NCI-H446 treated with DMSO at 0.1 percent for 48 hours (cell line): ENCODE measurements at regions not wholly inside any gene's neighbourhood (a gene's known extent, or its start where the extent isn't known, plus 50 kb on each side); places are given as distances from the start of the nearest gene placed in this dataset.

Source experiments
- DNase-seq: peaks from one replicate; lab custom pipeline; 2025; lab: John Stamatoyannopoulos, UW

DNA sequence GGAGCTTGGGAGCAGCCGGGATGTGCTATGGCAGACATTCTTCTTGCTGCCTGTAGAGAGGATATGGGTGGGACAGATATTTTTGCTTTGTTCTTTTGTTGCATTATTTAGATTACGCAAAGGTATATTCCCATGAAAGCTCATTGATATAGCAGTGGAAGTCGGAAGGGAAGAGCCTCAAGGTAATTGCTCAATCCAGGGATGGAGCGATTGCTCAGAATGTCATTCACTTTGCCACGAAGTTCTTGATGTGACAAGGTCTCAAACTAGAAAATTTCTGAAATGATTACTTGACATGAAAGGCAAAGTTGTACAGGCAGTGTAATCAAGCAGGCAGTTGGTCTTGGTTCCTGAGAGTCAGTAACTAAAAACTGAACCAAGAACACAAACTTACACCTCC lies 615.6 kb upstream of the CDH4 start:
- DNase-seq, result no peak

DNA sequence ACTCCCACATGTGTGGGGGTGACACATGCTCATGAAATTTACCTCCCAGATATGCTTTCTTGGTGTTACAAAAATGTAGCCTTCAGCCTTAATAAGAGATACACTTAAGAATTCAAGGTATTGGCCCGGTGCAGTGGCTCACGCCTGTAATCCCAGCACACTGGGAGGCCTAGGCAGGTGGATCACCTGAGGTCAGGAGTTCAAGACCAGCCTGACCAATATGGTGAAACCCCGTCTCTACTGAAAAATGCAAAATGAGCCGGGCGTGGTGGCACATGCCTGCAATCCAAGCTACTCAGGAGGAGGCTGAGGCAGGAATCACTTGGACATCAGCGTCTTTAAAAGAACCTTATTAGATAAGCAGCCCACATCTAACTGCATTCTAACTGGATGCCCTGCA lies 614.3 kb upstream of the CDH4 start:
- DNase-seq, result no peak

DNA sequence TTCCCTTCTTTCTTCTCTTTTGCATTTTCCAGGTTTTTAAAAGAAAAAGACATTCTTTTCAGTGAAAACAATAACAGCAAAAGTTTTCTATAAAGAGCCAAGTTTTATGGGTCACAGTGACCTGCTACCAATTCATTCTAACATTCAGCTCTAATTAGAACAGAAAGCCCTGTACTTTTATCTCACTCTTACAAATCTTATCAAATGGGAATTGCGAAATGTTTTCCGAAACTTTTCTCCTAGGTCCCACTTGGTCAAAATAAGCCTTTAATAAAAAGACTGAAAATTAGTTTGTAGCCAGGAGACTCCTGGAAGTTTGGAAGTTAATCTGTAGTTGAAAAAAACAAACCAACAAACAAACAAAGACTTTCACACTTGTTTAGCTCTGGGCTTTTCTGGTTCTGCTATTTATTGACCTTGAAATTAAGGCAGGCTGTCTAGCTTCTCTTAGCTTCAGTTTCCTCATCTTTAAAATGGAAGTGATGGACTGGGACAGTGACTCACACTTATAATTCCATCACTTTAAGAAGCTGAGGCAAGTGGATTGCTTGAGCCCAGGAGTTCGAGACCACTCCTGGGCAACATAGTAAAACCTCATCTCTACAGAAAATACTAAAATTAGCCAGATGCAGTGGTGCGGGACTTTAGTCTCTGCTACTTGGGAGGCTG lies 613.5 kb upstream of the CDH4 start:
- DNase-seq, result no peak

DNA sequence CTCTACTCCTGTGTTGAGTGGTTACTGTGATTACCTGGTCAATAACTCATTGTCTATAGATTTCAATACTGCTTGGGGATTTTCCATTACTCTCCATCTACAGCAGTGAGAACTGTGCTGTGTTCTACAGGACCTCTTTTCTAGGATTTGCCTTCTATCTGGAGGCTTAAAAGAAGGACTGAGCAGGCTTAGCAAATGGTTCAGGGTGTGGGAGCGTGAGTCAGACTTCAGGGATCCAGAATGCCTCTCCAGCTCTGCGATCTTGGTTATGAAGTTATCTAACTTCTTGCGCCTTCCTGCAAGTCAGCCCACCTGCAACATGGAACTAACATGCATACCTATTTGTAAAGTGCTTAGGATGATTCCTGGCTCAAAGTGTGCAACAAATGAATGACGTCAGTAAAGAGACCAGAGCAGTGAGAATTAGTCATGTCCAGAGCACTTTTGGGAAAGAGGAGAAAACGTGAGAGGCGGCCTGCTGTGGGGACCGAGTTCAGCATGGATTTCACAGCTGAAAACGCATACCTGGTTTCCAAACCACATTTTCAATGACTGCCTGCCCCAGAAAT lies 610.1 kb upstream of the CDH4 start:
- DNase-seq, result no peak

DNA sequence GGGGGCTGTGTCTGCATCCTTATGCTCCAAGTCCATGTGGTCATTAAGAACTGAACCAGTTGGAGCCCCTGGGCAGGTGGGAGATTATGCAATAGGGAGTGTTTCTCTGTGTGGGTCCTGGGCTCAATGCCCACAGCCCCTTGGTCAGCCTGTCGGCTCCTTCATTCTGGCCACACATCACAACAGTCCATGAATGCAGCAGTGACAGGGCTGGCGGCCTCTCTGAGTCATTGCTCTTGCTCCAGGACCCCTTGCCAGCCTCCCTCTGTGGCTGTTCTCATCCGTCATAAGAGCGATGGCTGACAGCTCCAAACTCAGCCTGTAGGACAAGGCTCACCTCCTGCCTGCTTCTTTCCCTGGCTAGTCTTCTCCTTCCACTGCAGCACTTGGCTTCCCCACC lies 609.5 kb upstream of the CDH4 start:
- DNase-seq, result no peak

DNA sequence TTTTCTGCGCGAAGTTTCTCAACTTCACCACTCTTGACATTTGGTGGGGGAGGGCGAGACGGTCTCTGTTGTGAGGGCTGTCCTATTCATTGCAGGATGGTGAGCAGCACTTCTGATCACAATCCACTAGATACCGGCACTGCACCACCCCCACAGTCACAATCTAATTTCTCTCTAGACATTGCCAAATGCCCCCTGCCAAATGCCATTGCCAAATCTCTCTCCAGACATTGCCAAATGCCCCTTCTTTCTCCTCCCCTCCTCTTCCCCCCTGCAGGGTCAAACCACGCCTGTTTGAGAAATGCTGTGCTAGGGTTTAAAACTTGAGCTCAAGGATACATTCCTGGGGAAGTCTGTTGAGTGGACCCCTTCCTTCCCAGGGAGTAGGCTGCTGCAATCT lies 603.5 kb upstream of the CDH4 start:
- DNase-seq, result no peak

DNA sequence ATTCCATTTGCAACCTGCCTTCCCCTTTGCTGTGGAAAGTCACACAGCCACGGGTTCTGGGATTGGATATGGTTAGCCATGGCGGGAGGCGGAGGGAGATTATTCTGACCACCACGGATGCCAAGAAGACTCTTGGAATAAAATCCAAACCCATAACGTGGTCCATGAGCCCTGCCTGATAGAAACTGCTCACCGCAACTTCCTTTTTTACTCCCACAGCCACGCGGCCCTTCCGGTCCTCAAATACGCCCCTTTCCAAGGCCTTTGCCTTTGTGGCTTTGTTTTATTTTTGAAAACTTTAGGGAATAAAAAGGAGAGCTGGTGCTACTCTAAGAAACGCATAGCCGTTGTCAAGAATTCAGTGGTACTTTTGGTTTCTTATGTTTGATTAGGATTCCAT lies 602.5 kb upstream of the CDH4 start:
- no peak for DNase-seq

DNA sequence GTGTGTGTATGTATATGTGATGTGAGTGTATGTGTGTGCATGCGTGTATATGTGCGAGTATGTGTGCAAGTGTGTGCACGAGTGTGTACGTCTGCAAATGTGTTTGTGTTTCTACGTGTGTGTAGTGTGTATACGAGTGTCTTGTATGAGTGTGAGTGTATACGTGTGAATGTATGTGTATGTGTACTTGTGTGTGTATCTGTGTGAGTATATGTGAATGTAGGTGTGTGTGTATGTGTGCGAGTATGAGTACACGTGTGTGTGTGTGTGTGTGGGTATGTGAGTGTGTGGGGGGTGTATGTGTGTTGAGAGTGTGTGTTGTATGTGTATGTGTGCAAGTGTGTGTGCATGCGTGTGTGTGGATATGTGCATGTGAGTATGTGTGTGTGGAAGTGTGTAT lies 602.0 kb upstream of the CDH4 start:
- DNase-seq, result no peak

DNA sequence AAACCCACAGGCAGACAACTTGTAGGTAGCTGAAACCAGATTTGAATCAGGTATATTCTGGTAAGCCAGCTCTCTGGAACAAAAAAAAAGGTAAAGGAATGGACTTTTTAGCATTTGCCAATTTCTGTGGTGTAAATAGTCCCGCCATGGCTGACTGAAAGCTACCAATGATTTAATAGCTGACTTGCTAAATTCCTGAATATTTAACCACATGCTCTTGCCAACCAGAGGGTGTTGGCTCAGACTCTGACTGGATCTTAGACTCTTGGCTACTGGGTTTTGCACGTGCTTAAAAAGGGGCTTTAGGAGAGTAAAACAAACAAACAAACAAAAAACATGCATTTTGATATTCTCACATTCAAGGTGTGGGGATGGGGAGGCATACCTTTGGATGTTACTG lies 600.0 kb upstream of the CDH4 start:
- DNase-seq, result no peak

DNA sequence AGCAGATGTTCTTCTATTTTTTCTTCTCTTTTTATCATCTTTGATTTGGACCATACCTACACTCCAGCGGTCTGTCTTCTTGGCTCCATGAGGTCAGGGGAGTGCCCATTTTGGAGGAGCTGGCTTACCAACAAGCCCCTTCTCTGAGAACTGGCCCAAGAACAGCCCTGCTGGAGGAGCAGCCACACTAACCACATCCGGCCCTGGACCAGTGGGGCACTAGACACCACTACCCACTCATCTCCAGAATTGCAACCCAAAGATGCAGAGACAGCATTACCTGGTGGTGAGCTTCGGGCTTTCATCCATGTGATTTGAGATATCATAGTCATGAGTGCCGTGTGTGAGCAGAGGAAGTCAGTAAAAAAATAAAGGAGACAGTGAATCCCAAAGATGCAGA lies 599.4 kb upstream of the CDH4 start:
- DNase-seq, result no peak

DNA sequence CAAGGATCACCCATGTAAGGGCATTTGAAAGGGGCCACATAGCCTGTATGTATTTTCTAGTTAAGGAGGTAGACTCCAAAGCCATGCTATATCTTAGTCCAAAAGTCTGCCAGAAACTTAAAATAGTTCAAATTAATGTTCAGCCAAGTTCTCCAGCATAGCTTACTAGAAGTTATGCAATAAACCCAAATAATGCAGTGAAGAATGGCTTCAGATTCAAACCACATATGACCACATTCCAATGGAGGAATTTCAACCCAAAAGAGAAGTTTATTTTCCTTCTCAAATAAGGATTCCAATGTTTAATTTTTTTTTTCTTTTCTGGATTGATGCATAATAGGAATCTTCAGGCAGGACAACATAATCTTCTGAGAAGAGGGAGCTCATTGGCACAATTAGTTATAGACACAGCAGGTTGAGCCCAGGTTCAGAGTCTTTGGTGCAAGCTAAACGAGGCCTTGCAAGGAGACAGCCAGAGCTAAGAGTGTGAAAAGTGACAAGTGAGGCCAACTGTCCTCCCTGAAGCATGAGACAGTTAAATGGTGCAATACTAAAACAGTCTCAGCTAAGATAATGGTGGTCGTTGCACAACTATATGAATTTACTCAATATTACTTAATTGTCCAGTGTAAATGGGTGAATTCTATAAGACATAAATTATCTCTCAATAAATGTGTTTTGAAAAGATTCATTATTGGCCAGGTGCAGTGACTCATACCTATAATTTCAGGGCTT lies 598.8 kb upstream of the CDH4 start:
- no peak for DNase-seq

DNA sequence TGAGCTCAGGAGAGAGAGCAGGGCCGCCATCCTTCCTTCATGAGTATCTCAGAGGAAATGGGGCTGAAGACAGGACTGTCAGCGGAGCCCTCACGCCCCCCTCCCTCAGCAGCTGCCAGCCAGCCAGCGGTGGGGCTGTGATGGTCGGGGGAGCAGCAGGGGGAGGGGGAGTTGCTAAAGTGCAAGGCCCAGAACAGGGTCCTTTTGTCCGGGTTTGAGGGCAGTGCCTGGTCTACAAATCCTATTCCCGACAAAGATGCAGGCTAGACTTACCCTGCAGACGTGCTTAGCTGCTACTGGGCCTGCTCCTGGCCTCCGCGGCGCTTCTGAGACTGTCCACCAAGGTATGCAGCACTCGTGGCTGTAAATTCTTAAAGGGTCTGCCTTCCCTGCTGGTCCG lies 593.4 kb upstream of the CDH4 start:
- DNase-seq, result no peak

DNA sequence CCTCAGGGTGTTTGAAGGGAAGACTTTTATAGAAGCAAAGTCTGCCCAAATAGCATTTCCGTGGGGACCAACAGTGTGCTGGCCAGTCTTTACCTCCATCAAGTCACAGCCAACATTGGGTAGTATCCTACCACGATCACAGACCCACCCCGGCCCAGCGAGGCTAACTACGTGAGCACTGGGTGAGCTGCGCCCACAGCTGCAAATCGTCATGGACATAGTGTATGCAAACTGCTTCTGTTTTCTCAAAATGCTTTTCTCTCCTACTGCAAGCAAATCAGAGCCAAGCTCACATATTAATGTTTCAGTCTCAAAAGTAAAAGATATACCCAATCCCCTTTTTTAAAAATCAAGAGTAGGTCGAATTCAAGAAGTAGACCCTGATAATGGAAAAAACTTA lies 592.8 kb upstream of the CDH4 start:
- DNase-seq, result no peak

DNA sequence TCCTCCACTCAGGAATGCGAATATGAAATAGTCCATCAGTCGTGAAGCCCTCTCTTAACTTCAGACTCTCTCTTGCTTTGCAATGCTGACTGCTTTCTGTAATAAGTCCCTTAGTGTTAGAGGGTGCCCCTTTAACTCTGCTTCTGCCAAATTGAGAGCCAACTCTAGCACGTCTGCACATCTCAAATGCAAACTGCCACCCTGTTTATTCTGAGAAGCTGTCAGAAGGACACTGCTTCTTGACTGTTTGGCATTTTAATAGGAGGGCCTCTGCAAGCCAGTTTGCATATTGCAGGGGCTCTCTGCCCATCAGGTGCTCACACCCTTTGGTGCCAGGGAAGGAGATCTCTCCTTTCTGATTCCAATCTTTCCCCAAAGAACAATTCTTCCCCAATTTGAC lies 589.8 kb upstream of the CDH4 start:
- DNase-seq, result no peak

DNA sequence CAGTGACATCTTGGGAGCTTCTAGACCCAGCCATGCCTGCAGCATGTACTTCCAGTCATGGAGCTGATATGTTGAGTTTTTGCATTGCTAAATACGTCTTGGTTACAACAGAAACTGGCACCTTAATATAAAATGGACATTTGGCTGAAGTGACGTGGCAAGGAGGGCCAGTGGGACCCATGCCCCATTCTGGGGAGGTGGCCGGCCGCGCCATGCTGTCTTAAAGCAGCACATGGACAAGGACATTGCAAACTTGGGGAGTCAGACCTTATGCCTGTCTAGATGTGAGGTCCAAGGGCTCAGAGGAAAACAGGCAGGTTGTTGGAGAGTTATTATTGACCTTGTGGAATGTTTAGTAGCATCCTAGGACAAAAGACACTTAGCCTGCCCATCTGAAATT lies 588.0 kb upstream of the CDH4 start:
- no peak for DNase-seq

DNA sequence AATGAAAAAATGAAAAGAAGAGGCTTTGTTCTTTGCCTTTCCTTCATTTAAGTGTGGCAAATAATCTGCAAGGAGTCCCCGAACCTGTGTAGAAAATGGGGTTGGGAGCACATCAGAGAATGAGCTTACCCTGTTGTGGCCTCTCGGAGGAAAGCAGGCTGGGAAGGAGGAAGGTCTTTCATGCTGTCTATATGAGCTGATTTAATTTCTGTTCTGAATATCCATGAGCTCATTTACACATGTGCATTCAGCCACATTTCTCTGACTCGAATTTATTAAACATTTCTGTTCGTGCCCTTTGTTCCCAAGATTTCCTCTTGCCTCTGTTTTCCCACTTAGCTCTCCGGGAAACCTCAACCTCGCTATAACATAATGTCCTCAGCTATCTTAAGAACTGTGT lies 584.4 kb upstream of the CDH4 start:
- no peak for DNase-seq

DNA sequence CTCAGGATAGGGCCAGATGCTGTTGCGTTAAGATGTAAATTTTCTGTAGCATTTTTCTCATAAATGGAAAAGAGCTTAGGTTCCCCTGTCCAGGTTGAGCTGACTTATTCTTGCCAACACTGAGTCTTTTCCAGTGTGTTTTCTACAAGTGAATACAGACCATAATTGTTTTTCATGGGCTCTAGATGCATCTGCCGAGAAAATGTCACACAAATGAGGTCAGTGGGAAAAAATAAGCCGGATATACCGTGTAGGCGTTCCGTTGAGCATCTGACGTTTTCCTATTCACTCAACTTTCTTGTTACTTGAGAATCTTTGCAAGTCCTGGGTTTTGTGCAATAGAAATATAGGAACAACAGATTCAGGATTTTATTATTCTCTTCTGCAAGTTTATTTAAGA lies 582.9 kb upstream of the CDH4 start:
- DNase-seq, result no peak

DNA sequence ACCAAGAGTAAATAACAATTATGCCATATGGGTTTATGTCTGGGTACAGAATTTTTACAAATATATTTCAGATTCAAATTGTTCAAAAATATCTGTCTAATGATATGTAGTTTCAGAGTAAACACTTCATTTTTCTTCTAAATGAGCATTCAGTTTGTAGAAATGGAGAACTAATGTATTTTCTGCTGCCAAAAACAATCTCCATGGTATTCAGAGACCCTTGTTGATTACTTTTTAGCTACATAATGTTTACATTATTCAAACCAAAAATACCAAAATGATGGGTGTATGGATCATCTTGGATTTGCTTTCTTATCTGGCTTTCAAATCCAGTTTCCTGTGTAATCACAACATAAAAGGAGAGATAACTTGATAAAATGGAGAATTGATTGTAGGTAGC lies 576.0 kb upstream of the CDH4 start:
- no peak for DNase-seq

DNA sequence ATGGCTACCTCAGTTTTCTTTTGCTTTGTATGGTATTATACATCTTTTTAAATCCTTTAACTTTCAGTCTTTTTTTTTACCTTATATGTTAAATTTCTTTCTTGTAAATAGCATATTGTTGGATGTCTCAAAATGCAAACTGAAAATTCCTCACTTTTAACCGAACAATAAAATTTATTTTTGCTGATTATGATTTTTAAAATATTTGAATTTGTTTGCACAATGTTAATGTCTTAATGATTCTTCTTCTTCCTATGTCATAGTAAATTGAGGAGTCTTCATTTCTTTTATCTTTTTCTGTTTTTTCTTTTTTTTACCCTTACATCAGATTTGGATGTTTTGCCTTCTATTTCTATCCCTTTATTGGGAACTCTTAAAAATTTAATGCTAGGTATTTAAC lies 574.2 kb upstream of the CDH4 start:
- DNase-seq, result no peak

DNA sequence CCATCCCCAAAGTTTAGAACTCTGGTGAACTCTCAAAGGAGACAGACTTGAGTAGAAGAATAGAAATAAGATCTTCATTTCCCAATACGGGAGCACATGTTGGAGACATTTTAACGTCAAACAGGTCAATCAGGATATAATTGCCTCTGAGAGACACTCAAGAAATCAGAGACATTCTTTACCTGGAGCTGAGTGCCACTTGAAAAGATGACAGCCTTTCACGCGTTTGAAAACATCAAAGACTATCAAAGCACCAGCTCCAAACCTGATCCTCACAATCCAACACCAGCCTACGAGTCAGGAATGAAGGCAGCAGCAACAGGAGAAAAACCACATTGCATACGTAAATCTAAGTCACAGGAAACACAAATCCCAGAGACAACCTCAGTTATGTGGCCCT lies 571.5 kb upstream of the CDH4 start:
- no peak for DNase-seq

DNA sequence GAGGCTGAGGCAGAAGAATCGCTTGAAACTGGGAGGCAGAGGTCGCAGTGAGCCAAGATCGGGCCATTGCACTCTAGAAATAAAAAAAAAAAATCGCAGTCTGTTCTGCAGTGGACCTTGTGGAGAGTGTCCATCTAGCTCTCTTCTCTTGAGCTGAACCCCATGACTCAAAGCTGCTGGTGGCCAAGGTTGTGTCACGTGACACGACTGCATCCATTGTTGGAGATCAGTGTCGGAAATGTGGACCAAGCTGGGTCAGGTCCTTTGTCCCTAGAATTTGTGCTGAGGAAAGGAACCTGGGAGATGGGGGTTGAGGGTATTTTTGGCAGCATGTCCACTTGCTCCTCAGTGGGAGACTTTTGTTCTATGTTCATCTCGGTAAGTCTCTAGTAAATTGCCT lies 564.8 kb upstream of the CDH4 start:
- DNase-seq, result no peak

DNA sequence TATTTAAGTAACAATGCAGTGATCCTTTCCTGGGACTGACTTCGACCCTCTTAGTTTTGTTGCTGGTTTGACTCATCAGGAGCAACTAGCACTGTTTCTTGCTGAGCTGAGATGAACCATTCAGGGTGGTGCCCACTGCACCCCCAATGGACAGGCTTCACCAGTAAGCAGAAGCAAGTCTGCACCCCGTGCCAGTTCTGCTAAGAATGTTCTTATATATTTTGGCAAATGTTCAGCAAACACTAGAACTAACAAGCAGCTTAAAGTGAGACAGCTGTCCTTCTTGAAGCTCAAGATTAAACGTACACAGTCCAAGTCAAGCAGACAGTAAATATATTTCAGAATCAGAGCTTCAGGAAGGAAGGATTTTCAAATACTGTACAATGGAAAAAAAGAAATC lies 561.3 kb upstream of the CDH4 start:
- DNase-seq, result no peak

DNA sequence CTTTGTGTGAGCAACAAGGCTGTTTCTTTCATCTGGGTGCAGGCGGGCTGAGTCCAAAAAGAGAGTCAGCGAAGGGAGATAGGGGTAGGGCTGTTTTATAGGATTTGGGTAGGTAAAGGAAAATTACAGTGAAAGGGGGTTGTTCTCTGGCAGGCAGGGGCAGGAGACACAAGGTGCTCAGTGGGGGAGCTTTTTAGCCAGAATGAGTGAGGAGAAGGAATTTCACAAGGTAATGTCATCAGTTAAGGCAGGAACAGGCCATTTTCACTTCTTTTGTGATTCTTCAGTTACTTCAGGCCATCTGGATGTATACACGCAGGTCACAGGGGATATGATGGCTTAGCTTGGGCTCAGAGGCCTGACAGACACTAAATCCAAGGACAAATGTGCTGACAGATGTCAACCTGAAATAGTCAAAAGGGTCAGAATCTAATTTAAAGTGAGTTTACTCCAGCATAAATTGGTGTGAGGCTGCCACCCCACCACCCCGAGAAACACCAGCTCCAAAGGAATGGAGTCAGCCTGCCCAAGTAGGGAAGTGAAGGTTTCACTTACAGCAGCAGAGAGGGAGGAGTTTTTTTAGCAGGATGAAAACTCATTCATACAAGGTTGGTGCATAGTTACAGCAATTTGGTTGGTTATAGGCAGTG lies 560.0 kb upstream of the CDH4 start:
- no peak for DNase-seq
